SKM-1 treated with dmso at 0.1 percent for 144 hours (cell line): ENCODE measurements at regions not wholly inside any gene's neighbourhood (a gene's known extent, or its start where the extent isn't known, plus 50 kb on each side); places are given as distances from the start of the nearest gene placed in this dataset.
"Not testable (repeated sequence)": the region's sequence is repeated elsewhere in the genome, so short reads cannot be mapped to it uniquely, and the experiment has no call there.

Experiments
- DNase-seq: peaks from one replicate; lab custom pipeline; 2025; ENCODE audit not compliant: unreplicated experiment; lab: John Stamatoyannopoulos, UW

GRCh38 chrX:96182366-96182765 lies 502.3 kb upstream of the DIAPH2 start:
- DNase-seq = no peak

- DNase-seq = no peak
Observed at GRCh38 chrX:96183391-96183790, 501.3 kb upstream of the DIAPH2 start.

GRCh38 chrX:96183843-96184242 lies 500.8 kb upstream of the DIAPH2 start:
- DNase-seq = no peak

- DNase-seq = no peak
Observed at GRCh38 chrX:96204928-96205327, 479.7 kb upstream of the DIAPH2 start.

DNA sequence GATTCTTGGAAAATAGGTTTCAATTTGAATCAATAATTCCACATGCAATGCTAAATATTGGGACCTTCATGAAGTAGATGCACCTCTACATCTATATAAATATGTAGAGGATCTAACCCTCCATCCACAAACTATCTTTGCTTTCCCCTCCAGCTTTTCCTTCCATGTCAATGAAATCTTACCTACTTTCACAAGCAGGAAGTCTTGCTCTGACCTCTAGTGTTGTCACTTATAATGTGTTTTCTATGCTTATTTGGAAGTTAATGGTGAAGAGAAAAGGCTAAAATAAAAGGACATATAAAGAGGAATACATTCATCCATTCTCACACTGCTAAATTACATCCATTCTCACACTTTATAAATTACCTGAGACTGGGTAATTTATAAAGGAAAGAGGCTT lies 472.7 kb upstream of the DIAPH2 start:
- no peak for DNase-seq

DNA sequence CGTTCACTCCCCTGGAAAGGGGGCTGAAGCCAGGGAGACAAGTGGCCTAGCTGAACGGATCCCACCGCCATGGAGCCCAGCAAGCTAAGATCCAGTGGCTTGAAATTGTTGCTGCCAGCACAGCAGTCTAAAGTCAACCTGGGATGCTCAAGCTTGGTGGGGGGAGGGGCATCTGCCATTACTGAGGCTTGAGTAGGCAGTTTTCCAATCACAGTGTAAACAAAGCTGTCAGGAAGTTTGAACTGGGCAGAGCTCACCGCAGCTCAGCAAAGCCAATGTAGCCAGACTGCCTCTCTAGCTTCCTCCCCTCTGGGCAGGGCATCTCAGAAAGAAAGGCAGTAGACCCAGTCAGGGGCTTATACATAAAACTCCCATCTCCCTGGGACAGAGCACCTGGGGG lies 470.0 kb upstream of the DIAPH2 start:
- DNase-seq = not testable (repeated sequence)

- no peak for DNase-seq
Observed at GRCh38 chrX:96224279-96224678, 460.4 kb upstream of the DIAPH2 start.

DNA sequence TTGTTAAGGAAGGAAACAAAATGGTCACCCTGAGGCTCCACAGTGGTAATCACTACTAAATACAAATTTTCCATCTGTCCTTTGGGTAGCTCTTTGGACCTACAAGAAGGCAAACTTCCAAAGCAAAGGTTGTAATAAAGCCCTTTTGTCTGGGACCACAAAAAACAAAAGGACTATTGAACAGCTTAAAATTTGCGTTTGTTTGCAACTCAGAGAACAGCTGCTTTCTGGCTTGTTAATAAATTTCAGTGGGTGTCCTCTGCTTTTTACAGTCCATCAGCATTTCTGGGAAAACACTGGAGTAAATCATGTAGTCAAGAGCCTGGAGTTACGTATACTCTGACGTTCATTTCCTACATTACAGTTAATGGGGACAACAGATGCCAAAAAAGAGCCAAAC lies 439.7 kb upstream of the DIAPH2 start:
- DNase-seq = no peak

DNA sequence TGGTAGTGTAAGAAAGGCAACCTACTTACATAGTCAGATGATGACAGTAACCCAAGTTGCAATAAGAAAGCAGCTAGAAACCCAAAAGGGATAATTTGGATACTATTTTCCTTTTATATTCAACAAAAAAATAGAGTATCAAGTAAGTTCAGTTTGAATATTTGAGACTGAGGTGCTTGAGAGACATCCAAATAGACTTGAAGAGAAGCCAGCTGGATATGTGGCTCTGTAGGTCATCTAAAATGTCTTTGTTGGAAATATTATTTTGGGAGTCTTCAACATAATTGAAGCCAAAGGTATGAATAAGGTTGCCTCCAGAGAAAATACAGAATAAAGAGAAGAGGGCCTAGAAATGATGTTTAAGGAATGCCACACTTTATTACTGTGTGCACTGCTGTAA lies 438.2 kb upstream of the DIAPH2 start:
- no peak for DNase-seq
